ENCODE measurements at regions not wholly inside any gene's neighbourhood (a gene's known extent, or its start where the extent isn't known, plus 50 kb on each side); places are given as distances from the start of the nearest gene placed in this dataset.
A peak's percentile ranks its signal among the peaks of the same experiment; 100 is the strongest.

DNA sequence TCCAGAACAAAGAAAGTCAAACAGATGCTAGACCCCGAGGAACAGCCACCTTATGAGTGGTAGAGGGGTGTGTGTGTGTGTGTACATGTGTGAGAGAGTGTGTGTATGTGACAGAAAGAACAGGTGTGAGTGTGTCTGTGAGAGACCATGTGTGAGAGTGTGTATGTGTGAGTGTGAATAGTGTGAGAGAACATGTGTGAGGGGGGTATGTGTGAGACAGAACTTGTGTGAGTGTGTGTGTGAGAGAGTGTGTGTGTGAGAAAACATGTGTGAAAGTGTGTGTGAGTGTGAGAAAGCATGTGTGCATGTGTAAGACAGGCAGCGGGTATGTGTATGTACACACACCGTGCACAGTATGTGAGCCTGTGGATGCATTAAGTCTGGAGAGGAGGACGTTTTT, 214.3 kb downstream of the SP3 start:
- in situ Hi-C loops (cut with HindIII; ENCODE audit: extremely low pct_ligation_motif_present, low pct_unique_long_range_greater_than_20kb) (no loop called here), intact Hi-C loops (cut with micrococcal nuclease; ENCODE audit: unreplicated experiment) (no loop called here)
- 29% methylated on average over 4 of the region's 4 CpGs for WGBS (ENCODE audit: low lambda C conversion rate)
- Histone ChIP-seq H3K4me2 (ENCODE audit: low read depth, low read length) (no peak overlapping the region), H4K20me1 (ENCODE audit: insufficient read depth, low read length) (no peaks in the 10 kb centered on the region), H3K4me3 (replicated peaks in 1 of 3; ENCODE audit: insufficient read depth in 1 of 3, low read depth in 2 of 3, low read length in 3 of 3) (no peak overlapping the region), H3K4me1 (ENCODE audit: insufficient read depth, low read length) (peaks cover 8% of the 10 kb centered on the region; the same call in 1 of the 2 replicates), H3K79me2 (ENCODE audit: insufficient read depth, low read length) (no peaks in the 10 kb centered on the region), H2AFZ (ENCODE audit: low read length) (no peak overlapping the region), H3K27me3 (ENCODE audit: control insufficient read depth in 1 of 2, insufficient read depth in 2 of 2, low read length in 2 of 2) (peaks cover 0 to 19% of the 10 kb centered on the region in 2 experiments; a peak in 2 of 5 replicates), H3K27ac (ENCODE audit: extremely low read length, insufficient read depth, low read length) (no peak overlapping the region), H3K9me3 (ENCODE audit: low read length) (no peaks in the 10 kb centered on the region), H3K9ac (ENCODE audit: insufficient read depth, low read depth, low read length) (no peak overlapping the region), H3K36me3 (replicated peaks in 1 of 2; ENCODE audit: control insufficient read depth in 1 of 2, insufficient read depth in 2 of 2, low read length in 2 of 2) (no peaks in the 10 kb centered on the region)
- DNase-seq (ENCODE audit: low spot score) = no peak
- TF ChIP-seq IKZF1 (IDR thresholded peaks at IDR 0.05) (0 out of 2 replicates have a peak, but pooled peaks have one; percentile 85), ZNF282 (IDR thresholded peaks at IDR 0.05; ENCODE audit: partially characterized antibody) (peak; percentile 24), FOXP1 (IDR thresholded peaks at IDR 0.05) (peak; percentile 52; the same call in 1 of the 2 replicates), FOXP1 (CRISPR knock-in tag; IDR thresholded peaks at IDR 0.05) (no peak), CHCHD3 (CRISPR knock-in tag; IDR thresholded peaks at IDR 0.05) (no peak), NCOA1 (CRISPR knock-in tag; IDR thresholded peaks at IDR 0.05) (no peak), ATM (IDR thresholded peaks at IDR 0.05; ENCODE audit: borderline replicate concordance) (peak; percentile 11; the same call in 1 of the 2 replicates), NBN (conservative IDR thresholded peaks at IDR 0.05) (0 out of 2 replicates have a peak, but pooled peaks have one; percentile 29), FOXA1 (IDR thresholded peaks at IDR 0.05) (0 out of 2 replicates have a peak, but pooled peaks have one; percentile 29), FOXA1 (CRISPR knock-in tag; IDR thresholded peaks at IDR 0.05) (no peak)
- TF ChIP-seq, protein P1, sequence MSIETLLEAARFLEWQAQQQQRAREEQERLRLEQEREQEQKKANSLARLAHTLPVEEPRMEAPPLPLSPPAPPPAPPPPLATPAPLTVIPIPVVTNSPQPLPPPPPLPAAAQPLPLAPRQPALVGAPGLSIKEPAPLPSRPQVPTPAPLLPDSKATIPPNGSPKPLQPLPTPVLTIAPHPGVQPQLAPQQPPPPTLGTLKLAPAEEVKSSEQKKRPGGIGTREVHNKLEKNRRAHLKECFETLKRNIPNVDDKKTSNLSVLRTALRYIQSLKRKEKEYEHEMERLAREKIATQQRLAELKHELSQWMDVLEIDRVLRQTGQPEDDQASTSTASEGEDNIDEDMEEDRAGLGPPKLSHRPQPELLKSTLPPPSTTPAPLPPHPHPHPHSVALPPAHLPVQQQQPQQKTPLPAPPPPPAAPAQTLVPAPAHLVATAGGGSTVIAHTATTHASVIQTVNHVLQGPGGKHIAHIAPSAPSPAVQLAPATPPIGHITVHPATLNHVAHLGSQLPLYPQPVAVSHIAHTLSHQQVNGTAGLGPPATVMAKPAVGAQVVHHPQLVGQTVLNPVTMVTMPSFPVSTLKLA (IDR thresholded peaks at IDR 0.05) = peak; percentile 95
- no peak for FAIRE-seq
- no peak for ATAC-seq
- no TSS peak for BruUV-seq (replicated peaks)
- CTCF ChIA-PET (ENCODE audit: low intra/inter-chr PET ratio, low total read pairs) = no interaction called here
- POLR2A ChIA-PET = no interaction called here

All from HepG2 (cell line).